ENCODE measurements at regions not wholly inside any gene's neighbourhood (a gene's known extent, or its start where the extent isn't known, plus 50 kb on each side); places are given as distances from the start of the nearest gene placed in this dataset.

GRCh38 chr3:163422671-163423070 lies 1655.6 kb downstream of the SI start:
- Histone ChIP-seq H3K4me1 (no peaks in the 10 kb centered on the region), H3K27ac (no peak overlapping the region), H3K9me3 (no peaks in the 10 kb centered on the region), H3K4me3 (replicated peaks in 1 of 3) (no peak overlapping the region), H3K36me3 (no peaks in the 10 kb centered on the region), H3K27me3 (no peaks in the 10 kb centered on the region)
- intact Hi-C loops (cut with DNase I): no loop called here
- 87 to 88% methylated on average over 3 of the region's 3 CpGs for WGBS, 2 donors
- DNase-seq: no peak
- TF ChIP-seq POLR2A (IDR thresholded peaks at IDR 0.05): no peak
- TF ChIP-seq, protein P1, sequence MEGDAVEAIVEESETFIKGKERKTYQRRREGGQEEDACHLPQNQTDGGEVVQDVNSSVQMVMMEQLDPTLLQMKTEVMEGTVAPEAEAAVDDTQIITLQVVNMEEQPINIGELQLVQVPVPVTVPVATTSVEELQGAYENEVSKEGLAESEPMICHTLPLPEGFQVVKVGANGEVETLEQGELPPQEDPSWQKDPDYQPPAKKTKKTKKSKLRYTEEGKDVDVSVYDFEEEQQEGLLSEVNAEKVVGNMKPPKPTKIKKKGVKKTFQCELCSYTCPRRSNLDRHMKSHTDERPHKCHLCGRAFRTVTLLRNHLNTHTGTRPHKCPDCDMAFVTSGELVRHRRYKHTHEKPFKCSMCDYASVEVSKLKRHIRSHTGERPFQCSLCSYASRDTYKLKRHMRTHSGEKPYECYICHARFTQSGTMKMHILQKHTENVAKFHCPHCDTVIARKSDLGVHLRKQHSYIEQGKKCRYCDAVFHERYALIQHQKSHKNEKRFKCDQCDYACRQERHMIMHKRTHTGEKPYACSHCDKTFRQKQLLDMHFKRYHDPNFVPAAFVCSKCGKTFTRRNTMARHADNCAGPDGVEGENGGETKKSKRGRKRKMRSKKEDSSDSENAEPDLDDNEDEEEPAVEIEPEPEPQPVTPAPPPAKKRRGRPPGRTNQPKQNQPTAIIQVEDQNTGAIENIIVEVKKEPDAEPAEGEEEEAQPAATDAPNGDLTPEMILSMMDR (IDR thresholded peaks at IDR 0.05): no peak

GRCh38 chr3:163391407-163392181 lies 1686.7 kb downstream of the SI start:
- Histone ChIP-seq H3K4me3 (replicated peaks in 1 of 3) (no peak overlapping the region), H3K4me1 (no peaks in the 10 kb centered on the region), H3K27ac (no peak overlapping the region), H3K9me3 (no peaks in the 10 kb centered on the region), H3K36me3 (no peaks in the 10 kb centered on the region), H3K27me3 (no peaks in the 10 kb centered on the region)
- TF ChIP-seq POLR2A (IDR thresholded peaks at IDR 0.05): no peak
- TF ChIP-seq, protein P1 (IDR thresholded peaks at IDR 0.05): no peak
- intact Hi-C loops (cut with DNase I): no loop called here
- no peak for DNase-seq
- 93 to 100% methylated on average over 3 of the region's 3 CpGs for WGBS, 2 donors

DNA sequence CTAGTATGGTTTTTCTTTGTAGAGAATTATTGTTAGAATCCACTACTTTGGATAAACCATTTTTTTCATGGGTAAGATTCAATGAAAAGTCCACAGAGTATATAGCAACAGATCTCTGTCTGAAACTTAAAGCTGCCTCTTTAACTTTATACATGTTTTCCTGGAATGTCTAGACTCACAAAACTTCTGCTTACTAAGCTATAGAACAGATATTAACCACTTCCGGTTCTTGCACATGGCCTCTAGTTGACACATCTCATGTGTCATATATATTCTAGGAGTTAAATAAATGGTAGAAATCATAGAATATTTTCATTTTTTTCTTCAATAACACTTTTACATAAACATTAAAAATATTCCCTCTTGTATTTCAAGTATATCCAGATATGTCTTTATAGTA lies 1693.9 kb downstream of the SI start:
- Histone ChIP-seq H3K4me3 (replicated peaks in 1 of 3) (no peak overlapping the region), H3K9me3 (no peaks in the 10 kb centered on the region), H3K4me1 (no peaks in the 10 kb centered on the region), H3K27ac (no peak overlapping the region), H3K36me3 (no peaks in the 10 kb centered on the region), H3K27me3 (no peaks in the 10 kb centered on the region)
- TF ChIP-seq POLR2A (IDR thresholded peaks at IDR 0.05): no peak
- TF ChIP-seq, protein P1 (IDR thresholded peaks at IDR 0.05): no peak
- no peak for DNase-seq
- intact Hi-C loops (cut with DNase I): no loop called here
- 67 to 81% methylated on average over 1 of the region's 1 CpG for WGBS, 2 donors

DNA sequence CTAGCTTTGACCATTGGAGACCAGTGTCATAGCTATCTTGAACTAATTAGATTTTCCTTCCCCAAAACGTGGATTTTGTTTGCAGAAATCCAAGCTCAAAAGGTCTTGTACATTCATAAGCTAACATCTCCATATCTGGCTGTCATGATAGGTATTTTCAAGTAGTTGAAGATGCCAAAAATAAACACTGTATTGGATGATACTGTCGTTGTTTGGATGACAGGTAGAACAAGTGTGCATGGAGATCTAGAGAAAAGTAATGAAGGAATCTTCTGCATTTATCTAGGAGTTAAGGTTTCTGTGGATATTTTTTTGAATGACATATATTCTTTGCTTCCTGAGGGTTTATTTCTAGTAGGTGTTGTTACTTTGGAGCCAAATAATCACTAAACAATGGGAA lies 1696.1 kb downstream of the SI start:
- DNase-seq: no peak
- intact Hi-C loops (cut with DNase I): no loop called here
- no peaks in the 10 kb centered on the region for H3K4me1 ChIP-seq
- no peak overlapping the region for H3K27ac ChIP-seq
- TF ChIP-seq, protein P1 (IDR thresholded peaks at IDR 0.05): no peak
- no peak for TF ChIP-seq POLR2A (IDR thresholded peaks at IDR 0.05)
- 54 to 55% methylated on average over 2 of the region's 2 CpGs for WGBS, 2 donors
- no peaks in the 10 kb centered on the region for H3K27me3 ChIP-seq
- H3K9me3 ChIP-seq: no peaks in the 10 kb centered on the region
- no peaks in the 10 kb centered on the region for H3K36me3 ChIP-seq
- no peak overlapping the region for H3K4me3 ChIP-seq (replicated peaks in 1 of 3)

DNA sequence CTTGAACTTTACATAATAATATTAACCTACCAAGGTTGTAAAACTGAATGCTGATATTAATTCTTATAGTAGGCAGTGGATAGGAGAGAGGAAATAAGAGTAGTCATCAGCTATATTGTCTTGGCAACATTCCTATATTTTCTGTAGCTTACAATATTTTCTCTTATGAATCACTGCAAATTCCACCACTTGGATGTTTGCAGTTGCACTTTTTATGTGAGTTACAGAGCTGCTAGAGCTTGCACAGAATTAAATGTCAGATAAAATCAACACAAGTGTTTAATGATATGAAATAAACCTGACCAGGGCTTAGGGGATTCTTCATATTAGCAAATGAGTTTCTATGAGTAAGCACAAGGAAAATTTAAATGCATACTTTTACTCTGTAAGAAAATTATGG lies 1710.1 kb downstream of the SI start:
- TF ChIP-seq, protein P1 (IDR thresholded peaks at IDR 0.05): no peak
- no peak for TF ChIP-seq POLR2A (IDR thresholded peaks at IDR 0.05)
- no peak overlapping the region for H3K27ac ChIP-seq

More for the DNA sequence above, 1710.1 kb downstream of the SI start:
- intact Hi-C loops (cut with DNase I): no loop called here
- no peaks in the 10 kb centered on the region for H3K36me3 ChIP-seq
- H3K27me3 ChIP-seq: no peaks in the 10 kb centered on the region
- DNase-seq: no peak
- no peaks in the 10 kb centered on the region for H3K9me3 ChIP-seq
- no peaks in the 10 kb centered on the region for H3K4me1 ChIP-seq
- no peak overlapping the region for H3K4me3 ChIP-seq (replicated peaks in 1 of 3)
